Retina (tissue), 1 donor: ENCODE measurements at regions not wholly inside any gene's neighbourhood (a gene's known extent, or its start where the extent isn't known, plus 50 kb on each side); places are given as distances from the start of the nearest gene placed in this dataset.

Experiments
- DNase-seq: peaks from one replicate; pipeline ENCODE4 v3.0.0-alpha.2; 2016

- peak; percentile 45 for DNase-seq
Observed at GRCh38 chr2:56104962-56105361, 78.8 kb upstream of the CCDC85A start.

GRCh38 chr2:56107502-56108220 is 76.1 kb upstream of the CCDC85A start:
- DNase-seq: no peak

- no peak for DNase-seq
Observed at GRCh38 chr2:56108806-56109205, 75.0 kb upstream of the CCDC85A start.

DNA sequence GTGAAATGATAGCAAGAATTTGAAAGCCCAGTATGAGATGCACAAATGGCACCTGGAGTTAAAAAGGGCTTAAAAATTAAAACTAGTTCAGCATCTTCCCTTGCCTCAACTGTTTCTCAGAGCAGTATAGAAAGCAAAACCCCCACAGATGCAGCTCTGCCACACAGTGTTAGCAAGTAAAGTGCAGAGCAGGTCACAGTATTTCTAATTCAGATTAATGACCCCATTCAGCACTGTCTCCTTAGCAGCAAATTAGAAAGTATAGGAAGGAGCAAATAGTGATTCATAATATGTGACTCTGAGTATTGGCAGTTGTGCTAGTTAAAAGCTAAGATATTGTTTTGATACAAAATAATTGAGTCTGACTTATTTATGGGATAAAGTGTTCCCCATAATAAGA is 73.8 kb upstream of the CCDC85A start:
- no peak for DNase-seq

GRCh38 chr2:56113382-56113975 is 70.3 kb upstream of the CCDC85A start:
- no peak for DNase-seq

DNA sequence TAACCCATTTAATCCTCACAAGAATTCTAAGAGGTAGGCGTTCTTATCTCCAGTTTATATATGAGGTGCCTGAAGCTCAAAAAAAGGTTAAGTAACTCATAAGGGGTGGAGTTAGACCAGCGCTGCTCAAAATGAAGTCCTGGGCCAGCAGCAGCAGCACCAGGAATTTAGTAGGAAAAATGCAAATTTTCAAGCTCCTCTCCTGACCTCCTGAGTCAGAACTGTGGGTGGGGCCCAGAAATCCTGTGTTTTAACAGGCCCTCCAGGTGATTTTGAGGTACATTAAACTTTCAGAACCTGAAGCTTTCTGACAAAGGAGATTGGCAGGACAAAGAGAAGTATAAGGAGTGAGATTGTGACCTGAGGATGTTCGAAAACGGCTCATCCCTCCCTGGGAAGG is 66.0 kb upstream of the CCDC85A start:
- no peak for DNase-seq

DNA sequence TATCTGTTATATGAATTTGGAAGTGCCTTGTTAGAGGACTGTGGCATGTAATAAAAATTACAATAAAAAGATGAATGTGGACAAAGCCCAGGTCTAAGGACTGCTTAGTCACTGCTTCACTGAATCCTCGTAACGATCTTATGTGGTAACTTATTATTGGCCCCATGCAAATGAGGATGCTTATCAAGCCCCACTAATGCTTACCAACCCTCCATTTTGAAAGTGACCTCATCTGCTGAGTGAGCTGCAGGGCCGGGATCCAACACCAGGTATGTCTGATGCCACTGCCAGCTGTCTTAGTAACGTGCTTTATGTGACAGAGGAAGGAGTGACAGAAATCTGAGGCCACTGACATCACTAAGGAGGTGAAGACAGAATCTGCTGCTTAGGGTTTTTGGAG is 65.3 kb upstream of the CCDC85A start:
- no peak for DNase-seq

DNA sequence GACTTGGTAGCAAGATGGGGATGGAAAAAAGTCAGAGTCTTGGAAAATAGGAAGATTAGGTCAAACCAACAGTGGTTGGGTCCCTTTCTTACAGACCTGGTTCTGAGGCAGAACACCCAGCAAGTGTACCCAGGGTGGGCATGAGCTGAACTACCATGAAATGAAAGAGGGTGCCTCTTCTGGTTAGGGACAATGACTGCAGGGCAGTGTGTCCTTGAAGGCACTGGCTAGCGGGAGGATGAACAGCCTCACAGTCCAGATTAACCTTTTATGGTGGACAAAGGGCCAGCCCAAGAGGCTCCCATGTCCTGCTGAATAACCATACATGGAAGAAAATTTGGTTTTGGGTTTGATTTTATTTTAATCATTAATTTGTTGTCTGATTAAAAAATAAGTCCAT is 61.8 kb upstream of the CCDC85A start:
- no peak for DNase-seq

DNA sequence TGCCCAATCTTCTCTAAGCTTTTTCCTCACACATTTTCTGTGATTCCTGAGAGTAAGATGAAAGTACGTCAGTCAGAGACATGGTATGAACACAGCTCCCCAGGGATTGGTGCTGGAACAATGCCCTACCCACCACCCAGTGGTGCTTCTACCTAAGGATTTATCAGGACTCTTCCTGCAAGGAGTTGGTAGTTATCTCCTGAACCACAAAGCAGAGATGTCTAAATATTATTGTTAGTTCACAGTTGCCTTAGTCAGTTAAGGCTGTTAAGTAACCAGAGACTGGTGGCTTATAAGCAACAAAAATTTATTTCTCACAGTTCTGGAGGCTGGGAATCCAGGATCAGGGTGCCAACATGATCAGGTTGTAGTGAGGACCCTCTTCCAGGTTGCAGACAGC is 60.3 kb upstream of the CCDC85A start:
- DNase-seq: no peak

GRCh38 chr2:56127010-56127409 is 56.8 kb upstream of the CCDC85A start:
- DNase-seq: no peak

GRCh38 chr2:56127463-56128152 is 56.2 kb upstream of the CCDC85A start:
- peak; percentile 40 for DNase-seq

- DNase-seq: peak; percentile 38
Observed at GRCh38 chr2:56128235-56128634, 55.6 kb upstream of the CCDC85A start.

GRCh38 chr2:56130463-56131070 is 53.2 kb upstream of the CCDC85A start:
- DNase-seq: peak; percentile 49

DNA sequence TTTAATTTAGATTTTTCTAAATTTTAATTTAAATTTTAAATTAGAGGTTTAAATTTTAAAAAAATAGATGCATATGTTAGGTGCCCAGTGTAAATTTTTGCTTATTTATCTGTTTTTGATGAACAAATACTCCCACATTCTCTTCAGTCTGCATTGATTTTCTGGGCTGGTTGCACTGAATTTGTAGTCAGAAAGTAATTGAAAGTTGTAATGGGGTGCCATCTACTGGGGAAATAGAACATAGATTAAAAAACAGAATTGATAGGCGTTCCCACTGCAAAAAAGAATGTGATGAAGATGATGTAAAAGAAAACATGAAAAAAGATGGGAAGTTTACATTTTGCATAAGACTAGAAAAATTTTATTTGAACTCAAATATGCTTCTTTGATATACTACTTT is 51.7 kb upstream of the CCDC85A start:
- DNase-seq: peak; percentile 36

DNA sequence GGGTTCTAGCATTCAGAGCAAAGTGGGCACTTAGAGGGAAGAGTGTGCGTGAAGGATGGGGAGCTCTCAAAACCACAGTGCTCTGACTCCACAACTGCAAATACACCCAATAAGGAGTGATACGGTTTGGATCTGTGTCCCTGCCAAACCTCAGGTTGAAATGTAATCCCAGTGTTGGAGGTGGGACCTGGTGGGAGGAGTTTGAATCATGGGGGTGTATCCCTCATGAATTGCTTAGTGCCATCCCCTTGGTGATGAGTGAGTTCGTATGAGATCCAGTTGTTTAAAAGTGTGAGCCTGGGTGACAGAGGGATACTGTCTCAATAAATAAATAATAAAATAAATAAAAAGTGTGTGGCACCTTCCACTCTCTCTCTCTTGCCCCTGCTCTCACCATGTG is 50.3 kb upstream of the CCDC85A start:
- DNase-seq: no peak

GRCh38 chr2:56133931-56134629 is 49.7 kb upstream of the CCDC85A start:
- DNase-seq: no peak
